ENCODE measurements at regions not wholly inside any gene's neighbourhood (a gene's known extent, or its start where the extent isn't known, plus 50 kb on each side); places are given as distances from the start of the nearest gene placed in this dataset.

DNA sequence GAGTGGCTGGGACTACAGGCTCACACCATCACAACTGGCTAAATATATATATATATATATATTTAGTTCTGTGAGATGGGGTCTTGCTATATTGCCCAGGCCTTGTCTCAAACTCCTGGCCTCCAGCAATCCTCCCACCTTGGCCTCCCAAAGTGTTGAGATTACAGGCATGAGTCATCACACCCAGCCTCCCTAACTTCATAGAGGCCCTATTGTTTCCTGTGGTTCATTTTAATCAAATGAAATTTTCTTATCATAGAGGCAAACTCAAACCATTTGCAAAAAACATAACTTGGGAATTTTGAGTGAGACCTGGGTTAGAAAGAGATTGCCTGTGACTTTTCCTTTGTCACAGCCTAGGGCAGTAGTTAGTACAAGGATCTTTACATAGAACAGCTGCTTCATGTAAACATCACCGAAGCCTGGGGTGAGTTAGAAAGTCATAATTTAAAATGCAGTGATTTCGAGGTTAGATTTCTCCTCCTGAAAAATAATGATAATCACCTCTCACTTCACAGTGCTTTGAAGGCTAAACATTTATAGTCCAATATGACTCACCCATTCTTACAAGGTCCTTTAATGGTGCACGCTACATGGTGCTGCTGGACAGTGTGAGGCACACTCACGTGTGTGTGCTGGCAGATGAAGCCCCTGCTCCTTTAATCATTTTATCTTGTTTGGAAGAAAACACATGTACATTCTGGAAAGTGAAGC lies 188.9 kb downstream of the RHOU start:
- no peak for DNase-seq

GRCh38 chr1:228925691-228926090 lies 190.4 kb downstream of the RHOU start:
- DNase-seq: no peak

- no peak for DNase-seq
These were observed 192.1 kb downstream of the RHOU start for GRCh38 chr1:228927421-228927820.

DNA sequence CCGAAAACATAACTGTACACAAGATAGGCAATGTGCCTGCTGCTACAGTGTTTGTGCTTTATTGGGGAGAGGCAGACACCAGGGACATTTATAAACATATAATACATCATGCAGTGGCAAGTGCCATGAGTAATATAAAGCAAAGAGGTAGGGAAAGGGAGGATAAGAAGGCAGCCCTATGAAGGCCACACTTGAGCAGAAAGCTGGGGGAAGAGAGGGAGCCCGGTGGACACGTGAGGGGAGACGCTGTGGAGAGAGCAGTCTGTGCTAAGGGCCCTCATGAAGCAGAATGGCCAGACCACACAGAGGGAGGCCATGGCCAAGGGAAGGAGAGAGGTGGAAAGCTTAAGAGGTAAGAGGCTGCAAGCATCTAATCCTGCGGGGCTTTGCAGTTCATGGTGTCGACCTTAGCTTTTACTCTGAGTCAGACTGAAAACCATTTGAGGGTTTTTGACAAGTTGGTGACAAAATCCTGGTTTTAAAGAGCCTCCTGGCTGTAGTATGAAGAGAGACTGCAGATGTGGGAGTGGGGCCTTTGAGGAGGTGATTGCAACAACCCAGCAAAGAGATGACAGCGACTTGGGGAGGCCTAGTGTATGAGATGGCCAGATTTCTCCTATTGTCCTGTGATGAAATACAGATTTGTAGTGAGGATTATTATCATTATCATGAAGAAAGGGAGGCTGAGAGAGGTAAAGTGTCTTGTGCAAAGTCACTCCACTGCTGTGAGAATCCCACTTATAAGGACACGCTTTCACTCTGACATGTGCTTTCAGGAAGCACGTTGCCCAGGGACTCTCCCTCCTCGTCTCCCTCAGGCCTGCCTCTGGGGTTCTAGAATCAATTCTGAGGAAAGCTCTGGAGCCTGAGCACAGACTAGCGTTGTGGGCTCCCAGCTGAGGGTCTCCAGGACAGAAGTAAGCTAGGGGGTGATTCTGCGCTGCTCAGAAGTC lies 192.9 kb downstream of the RHOU start:
- peak; percentile 90 for DNase-seq

DNA sequence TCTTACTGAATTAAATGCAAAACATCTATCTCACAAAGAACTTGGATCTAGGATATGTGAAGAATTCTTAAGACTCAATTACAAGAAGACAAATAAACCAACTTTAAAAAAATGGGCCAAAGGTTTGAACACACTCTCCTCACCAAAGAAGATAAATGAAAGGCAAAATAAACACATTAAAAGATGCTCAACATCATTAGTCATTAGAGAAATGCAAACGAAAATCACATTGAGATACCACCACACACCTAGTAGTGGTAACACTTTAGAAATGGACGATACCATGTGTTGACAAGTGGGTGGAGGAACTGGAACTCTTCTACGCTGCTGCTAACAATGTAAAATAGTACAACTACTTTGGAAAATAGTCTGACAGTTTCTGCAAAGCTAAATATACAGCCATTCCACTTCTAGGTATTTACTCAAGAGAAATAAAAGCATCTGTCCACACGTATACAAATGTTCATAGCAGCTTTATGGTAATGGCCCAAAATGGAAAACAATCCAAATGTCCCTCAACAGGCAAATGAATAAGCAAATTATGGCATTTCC lies 194.3 kb downstream of the RHOU start:
- no peak for DNase-seq

DNA sequence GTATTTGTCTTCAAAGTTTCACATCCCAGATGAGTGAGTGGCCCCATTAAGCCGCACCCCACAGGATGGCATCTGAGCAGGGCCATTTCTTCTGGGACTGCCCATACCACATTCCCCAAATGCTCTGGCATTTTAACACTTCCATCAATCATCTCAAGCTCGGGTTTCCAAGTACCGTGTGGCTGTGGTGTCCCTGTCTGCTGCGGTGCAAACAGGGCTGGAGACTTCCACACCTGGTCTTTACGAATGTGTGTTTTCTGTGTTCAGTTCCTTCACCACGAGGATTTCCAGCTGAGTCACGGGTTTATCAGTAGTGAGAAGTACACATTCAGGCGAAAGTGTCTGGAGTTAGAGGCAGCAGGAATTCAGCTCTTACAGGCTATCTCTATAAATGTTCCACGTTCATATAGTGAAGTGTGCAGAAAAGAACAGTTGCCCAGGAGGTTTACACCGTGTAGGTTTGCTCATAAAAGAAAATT lies 195.2 kb downstream of the RHOU start:
- no peak for DNase-seq

GRCh38 chr1:228933753-228934152 lies 198.5 kb downstream of the RHOU start:
- DNase-seq: no peak

DNA sequence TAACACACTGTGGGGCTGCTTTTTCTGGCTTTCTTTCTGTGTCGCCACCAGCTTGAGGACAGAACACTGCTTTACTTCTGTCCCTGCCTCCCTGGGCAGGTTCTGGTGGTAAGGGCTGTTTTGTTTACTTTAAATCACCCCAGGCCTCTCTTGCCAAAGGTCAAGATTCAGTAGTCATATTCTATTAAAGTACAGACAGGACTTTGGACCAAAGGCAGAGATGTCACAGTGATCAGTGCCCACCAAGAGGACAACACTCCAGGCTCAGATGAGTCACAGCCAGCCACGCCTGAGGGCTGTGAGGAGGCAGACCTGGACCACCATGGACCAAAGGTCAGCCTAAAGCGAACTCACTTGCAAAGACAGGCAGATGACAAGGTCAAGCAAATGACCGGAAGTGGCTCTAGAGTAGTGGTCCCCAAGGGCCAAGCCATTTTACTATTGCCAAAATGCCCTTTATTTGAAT lies 200.0 kb downstream of the RHOU start:
- DNase-seq: no peak

- DNase-seq: no peak
These were observed 200.8 kb downstream of the RHOU start for GRCh38 chr1:228935855-228936727.

DNA sequence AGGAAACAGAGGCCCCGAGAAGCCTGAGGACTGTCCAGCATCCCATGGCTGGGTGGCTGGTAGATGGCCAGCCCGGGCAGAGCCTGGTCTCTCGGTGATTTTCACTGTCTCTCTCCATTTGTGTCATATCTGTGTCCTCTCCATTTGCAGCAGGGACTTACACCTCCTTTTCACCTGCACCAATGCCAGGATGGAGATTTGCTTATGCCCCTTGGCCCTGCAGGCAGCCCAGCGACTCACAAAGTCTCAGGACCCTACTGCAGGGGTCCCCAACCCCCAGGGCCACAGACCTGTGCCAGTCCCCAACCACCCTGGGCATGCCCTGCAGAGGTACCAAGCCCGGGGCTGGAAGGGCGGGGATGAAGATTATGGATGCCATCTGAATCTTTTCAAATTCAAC lies 201.6 kb downstream of the RHOU start:
- no peak for DNase-seq

- DNase-seq: no peak
These were observed 202.1 kb downstream of the RHOU start for GRCh38 chr1:228937351-228937750.

GRCh38 chr1:228937851-228938536 lies 202.7 kb downstream of the RHOU start:
- no peak for DNase-seq

- DNase-seq: no peak
These were observed 203.2 kb downstream of the RHOU start for GRCh38 chr1:228938537-228938901.

GRCh38 chr1:228939001-228939691 lies 203.9 kb downstream of the RHOU start:
- no peak for DNase-seq

DNA sequence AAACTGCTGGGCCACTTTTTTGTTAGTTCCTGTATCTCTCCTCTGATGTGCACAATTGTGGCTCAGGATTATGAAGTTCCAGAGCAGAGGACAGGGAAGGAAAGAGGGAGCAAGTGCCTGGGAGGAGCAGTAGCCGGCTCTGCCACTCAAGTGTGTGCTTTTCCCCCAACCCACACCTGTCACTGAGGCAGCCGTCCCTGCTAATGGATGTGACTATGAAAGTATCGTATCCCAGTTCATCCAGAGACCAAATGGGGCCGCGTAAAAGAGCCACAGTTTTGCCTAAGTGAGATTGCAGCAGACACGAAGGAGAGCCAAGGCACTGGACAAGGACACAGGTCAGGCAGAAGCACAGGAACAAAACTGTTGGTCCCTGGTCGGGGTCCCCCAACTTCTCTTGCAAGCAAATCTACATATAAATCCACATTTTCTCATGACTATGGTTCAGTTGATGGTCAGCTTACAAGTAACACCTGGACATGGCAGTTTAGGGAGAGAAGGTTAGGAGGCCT lies 204.7 kb downstream of the RHOU start:
- DNase-seq: no peak

GRCh38 chr1:228940526-228940925 lies 205.2 kb downstream of the RHOU start:
- DNase-seq: no peak

- no peak for DNase-seq
These were observed 205.6 kb downstream of the RHOU start for GRCh38 chr1:228940926-228941325.

DNA sequence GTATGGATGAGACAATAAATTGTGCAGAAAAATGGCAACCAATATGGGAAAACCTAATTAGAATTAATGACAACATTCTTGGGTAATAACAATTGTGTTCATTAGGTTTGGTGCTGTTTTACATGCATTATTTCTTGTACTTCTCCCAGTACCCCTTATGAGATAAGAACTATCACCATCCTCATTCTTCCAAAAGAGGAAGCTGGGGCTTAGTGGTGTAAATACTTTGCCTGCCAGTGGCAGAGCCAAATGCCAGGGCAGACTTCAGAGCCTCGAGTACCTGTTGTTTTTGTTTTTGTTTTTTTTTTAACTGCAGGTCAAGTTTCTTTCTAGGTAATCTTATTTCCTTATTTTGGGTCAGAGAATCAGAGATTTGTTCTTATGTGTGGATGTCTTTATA lies 206.4 kb downstream of the RHOU start:
- no peak for DNase-seq

DNA sequence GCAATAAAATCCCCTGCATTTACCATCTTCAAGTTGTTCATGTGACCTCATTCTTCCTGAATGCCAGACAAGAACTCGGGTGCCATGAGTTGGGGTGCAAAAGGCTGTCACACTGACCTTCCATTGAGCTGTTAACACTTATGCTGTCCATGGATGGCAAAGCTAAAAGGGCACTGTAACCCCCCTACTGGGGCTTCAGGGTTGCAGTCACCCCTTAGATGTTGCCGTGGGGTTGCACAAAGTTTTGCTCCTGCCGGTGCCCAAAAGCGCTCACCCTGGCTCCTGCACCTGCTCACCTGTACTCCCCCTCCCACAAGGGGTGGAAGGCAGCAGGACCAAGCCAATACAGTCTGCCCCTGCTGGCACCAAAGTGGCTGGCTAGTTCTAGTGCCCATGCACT lies 208.2 kb downstream of the RHOU start:
- DNase-seq: no peak

DNA sequence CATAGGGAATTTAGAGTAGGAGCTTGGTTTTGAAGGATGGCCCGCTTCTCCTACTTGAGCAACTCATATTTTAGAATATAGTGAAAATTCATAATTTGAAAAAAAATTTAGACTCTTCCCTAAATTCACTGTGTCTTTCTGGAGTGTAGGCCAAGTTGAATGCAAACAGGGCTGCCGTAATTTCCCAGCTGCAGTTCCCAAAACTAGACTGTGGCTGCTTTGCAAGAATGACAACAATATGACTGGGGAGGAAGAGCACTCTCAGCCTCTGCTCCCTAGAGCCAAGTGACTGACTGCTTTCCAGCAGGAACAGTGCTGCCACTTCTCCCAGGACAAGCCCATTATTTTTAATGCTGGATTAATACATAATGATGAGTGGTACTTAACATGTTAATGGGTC lies 209.0 kb downstream of the RHOU start:
- no peak for DNase-seq

DNA sequence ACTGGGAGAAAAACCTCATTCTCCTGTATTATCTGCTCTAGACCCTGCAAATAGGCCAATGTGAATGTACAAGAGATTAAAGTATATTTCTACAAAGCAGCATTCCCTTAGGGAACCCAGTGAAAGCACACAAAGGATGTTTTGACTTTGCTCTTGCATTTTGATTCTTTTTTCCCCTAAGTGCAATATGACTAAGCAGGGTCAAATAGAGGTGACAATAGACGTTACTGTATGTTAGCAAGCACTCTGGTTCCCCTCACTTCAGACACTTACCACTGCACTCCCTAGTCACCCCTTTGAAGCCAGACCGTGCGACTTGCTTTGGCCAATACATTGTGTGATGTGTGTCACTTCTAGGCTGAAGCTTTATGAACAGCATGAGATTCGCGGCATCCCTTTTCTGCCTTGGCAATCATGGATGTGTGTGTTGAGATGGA lies 209.7 kb downstream of the RHOU start:
- peak; percentile 23 for DNase-seq
